Right renal cortex interstitium (tissue), 3 donors: ENCODE measurements at regions not wholly inside any gene's neighbourhood (a gene's known extent, or its start where the extent isn't known, plus 50 kb on each side); places are given as distances from the start of the nearest gene placed in this dataset.

Experiments
- DNase-seq, 3 donors: peaks; one replicate each; pipeline ENCODE4 v3.0.0-alpha.2; 2013; ENCODE audit warnings: low read depth in 3 of 3, low spot score in 2 of 3

DNA sequence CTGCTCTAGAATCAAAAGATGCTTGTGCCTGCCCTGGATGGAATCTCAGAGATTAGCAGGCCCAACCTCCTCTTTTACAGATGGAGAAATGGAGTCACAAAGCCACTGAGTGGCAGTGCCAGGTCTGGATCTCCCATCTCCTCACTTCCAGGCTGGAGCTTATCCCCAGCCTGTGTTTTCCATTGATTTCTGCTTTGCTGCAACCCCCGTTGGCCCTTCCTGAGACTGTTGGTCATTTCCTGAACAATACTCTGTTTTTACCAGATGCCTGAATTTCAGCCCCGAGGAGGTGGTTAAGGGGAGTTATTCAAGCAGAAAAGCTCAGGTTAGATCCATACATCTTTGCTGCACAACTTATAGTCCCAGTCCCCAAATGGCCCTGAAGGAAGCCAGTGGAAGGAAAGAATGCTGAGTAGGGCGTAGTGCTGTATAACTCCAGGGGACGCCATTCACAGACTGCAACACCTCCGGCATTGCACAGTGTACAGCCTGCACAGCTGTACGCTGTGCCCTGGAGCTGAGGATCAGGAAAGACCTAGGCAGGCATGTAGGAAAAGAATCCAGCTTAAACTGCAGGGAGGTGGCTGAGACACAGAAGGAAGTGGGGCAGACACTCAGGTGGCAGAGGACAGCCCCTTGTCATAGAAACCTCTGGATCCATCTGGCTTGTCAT lies 77.5 kb downstream of the RPLP1 start:
- DNase-seq: no peak

DNA sequence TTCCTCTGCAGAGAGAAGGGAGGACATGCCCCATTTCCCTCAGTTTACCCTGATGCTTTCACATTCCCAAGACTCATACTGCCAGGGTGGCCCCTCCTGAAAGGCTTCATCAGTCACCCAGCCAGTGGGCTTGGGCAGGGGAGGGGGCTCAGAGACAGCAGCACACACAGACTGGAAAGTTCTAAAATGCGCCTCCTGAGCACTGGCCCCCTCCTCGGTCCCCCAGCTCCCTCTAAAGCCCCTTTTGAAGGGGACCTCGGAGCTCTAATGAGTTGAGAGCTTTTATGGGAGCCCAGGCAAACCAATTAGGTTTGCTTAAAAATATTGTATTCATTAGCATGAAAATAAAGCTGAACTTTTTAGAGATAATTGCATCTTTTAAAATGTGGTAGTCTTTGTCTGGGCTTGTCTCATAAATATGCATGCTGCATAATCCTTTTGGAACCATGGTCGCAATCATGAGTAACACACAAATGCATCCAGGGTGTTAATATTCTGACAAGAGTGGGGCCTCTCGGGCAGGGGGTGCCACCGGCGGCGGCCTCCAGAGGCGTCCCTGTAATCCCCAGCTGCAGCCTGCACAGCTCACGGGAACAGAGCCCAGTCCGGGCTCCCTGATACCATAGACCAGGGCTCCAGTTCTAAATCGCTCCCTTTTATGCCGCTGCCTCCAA lies 78.5 kb downstream of the RPLP1 start:
- no peak for DNase-seq

DNA sequence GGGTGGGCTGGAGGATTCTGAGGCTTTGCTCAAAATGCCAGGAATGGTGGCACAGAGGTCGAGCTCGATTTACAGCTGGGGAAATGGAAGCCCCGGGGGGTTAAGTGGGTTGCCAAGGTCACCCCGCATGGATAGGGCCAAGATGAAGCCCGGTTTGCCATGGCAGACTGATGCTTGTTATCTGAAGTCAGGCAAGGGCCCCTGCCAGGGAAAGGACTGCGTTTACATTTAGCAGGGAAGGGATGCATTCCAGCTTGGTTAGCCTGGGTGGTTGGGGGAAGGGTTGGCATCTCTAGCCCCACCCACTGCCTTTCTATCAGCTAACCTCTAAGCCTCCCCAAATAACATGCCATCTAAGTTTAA lies 79.0 kb downstream of the RPLP1 start:
- no peak for DNase-seq

DNA sequence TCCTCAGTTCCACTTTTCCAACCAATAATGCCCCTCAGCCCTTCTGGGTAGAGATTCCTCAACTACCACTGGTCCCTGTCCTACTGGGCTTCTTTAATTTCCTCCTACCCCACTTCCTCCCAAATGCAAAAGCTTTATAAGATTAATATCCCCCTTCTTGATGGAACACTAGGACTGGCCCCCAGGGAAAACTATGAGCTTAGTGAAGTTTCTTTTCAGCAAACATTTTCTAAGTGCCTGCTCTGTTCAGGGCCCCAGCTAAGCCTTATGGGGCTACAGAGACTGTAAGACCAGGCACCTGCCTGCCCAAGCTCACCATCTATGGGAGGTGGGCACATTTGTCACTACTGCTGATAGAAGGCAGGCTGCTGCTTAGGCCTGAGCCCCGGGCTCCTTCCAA lies 79.4 kb downstream of the RPLP1 start:
- no peak for DNase-seq

DNA sequence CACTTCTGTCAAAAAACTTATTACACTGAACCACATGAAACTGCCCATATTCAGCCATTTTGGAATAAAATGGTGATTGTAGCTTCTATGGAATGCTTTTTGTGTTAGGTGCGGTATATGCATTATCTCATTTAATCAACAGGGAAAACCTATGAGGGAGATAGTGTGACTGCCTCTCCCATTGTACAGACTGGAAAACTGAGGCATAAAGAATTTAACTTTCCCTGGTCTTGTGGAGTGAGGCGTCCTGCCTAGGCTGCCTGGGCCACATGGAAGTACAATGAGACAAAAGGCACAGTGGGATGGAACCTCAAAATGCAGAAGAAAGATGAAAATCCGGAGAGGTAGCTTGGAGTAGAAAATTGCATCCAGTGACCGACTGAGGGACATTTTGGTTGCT lies 80.2 kb downstream of the RPLP1 start:
- DNase-seq: no peak

DNA sequence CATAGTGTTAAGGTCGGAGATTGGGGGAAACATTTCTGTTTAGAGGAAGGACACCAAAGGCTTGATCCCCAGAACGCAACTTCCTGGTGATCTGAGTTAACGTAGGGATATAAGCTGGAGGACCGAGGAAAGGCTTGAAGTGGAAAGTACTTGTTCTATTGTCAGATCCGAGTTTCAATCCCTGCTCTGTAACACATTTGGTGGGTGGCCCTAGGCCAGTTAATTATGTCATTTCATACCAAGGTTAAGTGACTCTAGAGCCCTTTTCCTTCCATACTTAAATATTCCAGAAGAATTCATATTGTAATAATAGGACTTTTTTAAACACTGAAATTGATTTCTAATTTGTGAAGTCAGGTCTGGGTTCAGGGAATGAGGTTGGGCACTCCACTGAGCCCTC lies 80.9 kb downstream of the RPLP1 start:
- no peak for DNase-seq

DNA sequence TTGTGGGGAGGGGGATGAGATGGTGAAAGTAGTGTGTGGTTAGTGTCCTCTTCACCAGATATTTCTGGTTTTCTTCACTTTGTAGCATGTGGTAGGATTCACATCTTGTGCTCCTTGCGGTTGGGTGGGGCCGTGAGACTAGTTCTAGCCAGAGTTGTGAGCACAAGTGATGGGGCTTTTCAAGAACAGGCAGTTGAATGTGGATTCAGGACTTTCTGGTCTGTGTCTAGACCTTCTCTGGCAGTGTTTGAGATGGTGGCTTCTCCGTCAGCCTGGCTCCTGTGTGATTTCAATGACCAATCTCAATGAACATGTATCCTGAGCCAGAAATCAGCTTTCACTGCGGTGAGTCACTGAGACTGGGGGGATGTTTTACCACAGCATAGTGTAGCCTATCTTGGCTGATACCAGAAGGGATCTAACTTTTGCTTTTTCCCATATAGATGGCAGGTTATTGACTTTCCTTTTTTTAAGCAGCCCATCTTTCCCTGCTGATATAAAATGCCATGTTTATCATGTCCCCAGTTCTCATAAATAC lies 82.6 kb downstream of the RPLP1 start:
- no peak for DNase-seq

DNA sequence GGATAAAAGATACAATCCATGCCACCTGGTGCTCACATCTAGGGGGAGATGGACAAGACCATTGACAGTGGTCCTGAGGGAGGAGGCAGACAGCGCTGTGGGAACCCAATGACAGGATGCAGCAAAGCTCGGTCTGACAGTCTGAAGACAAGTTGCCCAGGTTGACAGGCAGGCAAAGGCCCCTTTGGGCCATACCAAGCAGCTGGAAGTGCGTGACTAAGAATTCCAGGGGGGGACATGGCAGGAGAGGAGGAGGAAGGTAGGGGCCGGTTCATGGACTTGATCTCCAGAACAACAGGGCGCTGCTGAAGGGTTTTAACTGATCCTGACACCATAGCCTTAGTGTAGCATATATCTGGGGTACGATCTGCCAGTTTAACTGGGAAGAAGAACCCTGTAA lies 83.4 kb downstream of the RPLP1 start:
- DNase-seq: no peak

DNA sequence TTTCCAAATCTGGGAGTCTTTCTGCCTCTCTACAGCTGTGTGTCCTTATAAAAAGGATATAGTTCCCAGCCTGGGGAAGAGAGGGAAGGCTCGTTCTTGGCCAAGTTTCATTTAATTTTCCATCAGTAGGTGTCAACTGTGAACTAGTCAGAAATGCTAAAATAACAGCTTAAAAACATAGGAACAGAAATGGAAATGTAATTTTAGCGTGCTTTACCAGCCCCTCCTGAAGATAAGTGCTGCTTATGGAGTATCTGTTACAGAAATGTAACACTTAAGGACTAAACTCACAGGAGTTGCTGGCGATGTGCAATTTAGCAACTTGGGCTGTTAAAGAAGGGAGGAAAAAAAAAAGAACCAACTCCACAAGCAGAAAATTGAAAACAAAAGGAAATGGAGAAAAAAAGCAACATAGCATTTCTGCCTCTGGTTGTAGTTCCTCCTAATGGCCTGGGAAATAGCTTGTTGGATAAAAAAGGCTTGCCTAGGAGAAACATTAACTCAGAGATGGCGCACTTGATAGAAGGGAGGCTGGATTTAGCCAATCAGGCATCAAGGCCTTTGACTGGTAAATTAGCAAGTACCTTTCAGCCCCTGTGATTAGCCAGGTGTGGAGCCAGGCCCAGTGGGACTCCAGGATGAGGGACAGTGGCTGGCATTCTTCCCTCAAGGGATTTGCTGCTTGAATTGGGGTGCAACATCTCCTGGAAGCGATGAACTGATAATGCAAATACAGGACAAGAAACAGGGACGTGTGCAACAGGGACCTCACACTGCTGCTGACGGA lies 84.3 kb downstream of the RPLP1 start:
- DNase-seq: no peak

DNA sequence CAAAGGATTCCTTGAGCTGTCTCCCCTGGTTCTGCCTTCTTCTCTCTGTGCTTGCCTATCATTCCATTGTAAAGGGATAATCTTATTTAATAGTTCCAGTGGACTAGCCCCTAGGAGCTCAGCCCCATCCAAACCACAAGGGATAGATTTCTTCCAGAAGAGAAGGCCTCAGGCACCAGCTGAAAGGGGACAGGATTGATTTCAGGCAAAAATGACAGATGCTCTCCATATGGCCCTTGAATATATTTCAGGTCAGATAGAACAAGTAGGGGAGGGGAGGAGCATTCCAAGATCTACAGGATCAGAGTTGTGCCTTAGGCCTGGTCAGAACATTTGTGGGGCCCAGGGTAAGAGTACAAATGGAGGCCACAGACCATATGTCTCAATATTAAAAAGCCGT lies 85.3 kb downstream of the RPLP1 start:
- DNase-seq: no peak

DNA sequence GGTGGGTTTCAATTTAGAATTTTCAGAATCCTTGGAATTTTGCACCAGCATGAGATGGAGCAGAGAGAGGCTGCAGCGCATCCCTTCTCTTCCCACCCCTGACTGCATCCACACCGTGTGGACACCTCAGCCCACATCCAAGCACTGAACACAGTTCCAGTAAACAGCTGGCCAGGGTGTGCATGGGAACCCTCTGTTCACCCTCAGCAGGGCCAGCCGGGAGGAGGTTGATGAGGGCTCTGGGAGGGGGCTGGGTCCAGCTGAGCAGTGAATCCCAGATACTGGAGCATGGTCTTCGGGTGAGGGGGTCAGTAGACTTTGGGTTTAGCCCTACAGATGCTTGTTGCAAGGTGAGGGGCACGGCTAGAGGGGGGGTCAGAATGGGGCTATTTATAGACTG lies 85.8 kb downstream of the RPLP1 start:
- DNase-seq: no peak

DNA sequence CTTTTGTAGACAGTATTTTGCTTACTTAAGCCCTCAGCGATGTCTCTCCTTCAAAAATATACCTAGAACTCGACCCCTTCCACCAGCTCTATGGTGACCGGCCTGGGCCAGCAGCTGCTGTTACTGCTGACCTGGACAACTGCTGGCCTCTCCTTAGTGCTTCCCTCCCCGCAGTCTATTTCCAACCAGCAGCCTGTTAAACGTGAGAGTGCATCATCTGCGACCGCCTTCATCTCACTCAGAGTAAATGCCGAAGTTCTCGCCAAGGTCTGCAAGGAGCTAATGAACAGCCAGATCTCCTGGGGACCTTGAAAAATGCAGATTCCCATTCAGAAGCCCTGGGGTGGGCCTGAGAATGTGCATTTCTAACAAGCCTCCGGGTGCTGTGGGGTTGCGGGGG lies 86.7 kb downstream of the RPLP1 start:
- DNase-seq: no peak

DNA sequence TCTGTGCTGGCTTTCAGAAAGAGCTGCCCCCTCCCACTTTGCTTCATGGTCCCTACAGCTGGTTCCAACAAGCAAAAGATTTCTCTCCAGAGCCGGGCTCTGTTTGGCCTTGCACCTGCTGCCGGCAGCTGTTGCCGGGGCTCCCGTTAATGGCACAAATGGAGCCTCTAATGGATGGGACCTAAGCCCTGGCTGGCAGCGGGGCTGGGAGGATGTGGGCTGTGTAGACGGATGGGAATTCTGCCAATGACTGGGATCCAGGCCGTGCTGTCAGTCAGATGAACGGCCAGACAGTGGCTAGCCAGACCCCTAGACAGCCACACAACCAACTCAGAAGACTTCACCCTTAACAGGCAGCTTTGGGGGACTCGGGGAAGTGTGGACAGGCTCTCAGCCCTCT lies 88.0 kb downstream of the RPLP1 start:
- DNase-seq: no peak

DNA sequence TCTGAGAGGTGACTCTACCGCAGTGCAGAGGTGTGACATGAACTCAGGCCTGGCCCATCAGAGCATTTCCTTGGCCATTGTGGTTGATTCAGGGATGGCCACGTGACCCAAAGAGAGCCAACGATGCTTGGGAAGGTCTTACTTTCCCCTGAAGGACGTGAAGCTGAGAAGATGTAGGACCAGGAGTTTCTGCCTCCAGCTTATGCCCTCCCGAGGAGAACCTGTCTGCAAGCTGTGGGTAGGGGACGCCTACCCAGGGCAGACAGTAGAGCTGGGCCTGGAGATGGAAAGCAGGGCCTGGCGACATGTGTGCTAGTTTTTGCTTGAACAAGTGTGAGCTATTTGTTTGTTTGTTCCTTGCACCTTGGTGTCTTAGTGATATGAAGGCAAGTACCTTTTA lies 89.4 kb downstream of the RPLP1 start:
- no peak for DNase-seq

DNA sequence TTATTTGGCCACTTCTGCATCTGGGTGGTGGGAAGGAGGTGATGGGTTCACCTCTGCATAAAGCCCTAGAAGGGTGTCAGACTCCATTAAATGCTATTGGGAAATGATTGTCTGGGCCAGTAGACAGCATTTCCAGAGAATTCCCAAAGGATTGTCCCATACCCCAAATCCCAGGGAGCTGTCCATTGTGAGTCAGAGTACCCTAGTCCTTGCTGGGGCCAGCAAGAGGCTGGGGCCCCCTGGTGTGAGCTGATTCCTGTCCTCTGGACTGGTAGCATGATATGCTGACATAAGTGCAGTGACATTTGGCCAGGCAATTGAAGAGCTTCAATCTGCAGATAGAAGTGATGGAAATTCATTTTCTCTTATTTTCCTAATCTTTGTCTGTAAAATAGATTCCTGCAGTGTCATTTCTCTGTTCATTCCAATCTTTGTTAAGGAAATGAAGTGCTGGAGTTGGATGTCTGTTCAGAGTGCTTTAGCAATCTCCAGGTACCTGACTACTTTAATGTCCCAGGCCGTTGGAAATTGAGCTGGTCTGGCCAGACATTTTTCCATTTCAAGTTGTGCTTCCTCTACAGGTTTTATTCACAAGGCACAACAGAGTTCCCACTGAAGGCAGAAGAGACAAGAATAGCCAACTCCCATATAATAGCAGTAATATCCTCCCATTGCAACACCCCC lies 91.2 kb downstream of the RPLP1 start:
- DNase-seq: no peak

DNA sequence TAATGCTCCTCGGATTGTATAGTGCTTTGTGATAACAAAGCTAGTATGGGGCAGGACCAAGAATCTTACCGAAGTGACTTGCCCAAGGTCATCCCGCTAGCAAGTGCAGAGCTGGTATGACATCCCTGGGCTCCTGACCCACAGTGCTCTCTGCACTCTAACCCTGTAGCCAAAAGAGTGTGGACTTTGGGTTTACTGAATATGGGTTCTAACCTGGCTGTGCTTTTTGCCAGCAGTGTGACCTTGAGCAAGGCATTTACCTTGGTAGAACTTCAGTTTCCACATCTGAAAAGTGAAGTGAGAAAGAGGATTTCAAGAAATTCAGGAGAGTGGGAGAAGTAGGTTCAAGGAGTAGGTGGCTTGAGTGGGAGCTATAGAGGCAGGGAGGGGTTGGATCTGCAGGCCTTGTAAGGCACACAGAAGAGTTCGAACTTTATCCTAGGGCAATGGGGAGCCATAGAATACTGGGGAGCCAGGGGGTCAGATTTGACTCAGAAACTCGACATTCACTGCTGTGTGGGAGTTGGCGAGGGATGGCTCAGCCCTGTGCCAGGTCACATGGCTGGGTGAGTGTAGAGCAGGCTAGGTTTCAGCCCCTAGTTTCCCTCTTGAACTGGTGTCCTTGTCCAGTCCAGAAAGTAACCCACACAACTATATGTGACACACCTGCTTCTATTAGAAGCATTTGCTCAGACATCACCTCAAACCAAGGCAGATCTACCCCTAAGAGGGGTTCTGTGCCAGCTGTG lies 91.9 kb downstream of the RPLP1 start:
- no peak for DNase-seq

DNA sequence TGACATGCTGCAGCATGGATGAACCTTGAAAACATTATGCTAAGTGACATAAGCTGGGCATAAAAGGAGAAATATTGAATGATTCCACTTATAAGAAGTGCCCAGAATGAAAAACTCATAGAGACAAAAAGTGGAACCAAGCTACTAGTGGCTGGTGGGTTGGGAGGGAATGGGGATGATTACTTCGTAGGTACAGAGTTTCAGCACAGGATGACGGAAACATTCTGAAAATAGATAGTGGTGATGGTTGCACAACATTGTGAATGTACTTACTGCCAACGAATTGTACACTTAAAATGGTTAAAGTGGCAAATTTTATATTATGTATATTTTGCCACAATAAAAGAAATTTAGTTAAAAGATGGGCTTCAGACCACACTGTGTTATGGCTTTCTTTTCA lies 93.6 kb downstream of the RPLP1 start:
- no peak for DNase-seq

DNA sequence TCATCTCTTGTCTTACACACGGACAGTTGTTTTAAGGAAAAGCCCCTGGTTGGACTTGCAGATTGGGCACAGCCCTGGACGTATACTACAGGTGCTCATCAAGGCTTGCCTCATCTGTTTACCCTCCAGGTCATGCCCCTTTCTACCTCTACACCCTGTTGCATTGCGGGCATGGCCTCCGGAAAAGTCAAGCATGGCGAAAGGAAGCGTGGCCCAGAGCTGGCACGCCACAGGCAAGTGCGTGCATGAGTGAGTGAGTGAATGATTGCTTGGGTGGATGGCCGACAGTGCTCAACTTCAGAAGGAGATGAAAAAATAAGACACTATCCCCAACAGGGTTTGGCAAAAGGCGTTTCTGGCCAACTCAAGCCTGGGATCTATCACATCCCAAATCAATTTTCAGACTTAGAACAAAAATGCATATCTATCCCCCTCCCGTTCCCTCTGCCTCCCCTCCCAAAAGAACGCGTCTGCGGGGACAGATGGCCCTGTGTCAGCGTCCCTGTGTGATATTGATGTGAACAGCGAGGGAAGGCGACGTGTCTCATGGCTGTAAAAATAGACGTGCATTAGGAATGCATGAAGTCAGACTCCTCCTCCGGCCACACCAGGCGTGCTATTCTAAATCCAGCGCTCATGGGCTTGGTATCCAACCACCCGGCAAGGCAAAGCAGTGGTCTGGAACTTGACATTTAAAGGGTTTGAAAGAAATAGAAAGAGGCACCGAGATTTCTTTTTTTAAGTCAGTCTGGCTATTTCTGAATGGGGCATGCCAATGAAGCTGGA lies 96.0 kb downstream of the RPLP1 start:
- no peak for DNase-seq

DNA sequence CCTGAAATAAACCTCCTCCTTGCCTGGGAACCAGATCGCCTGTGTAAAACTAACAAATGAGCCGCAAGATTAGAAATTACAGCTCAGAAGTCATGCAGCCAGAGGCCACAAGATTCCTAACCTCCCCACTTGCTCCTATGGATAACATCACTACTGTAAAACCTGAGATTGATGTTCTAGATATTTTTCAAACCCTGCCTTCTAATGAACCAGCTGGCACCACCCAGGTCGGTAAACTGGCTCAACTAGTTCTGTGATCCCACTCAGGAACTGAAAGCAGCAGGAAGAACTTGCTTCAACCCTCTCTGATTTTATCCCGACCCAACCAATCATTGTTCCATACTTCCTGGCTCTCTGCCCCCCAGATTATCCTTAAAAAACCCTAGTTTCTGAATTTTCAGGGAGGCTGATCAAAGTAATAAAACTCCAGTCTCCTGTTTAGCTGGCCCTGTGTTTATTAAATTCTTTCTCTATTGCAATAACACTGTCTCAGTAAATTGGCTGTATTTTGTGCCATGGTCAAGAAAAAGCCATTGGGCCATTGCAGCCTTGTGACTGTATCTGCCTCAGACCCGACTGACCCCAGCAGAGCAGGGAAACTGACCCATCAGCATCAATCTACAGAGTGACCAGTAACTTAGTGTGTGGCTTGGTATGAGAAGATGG lies 98.9 kb downstream of the RPLP1 start:
- DNase-seq: no peak
